ENCODE measurements at regions not wholly inside any gene's neighbourhood (a gene's known extent, or its start where the extent isn't known, plus 50 kb on each side); places are given as distances from the start of the nearest gene placed in this dataset.
"Not testable (repeated sequence)": the region's sequence is repeated elsewhere in the genome, so short reads cannot be mapped to it uniquely, and the experiment has no call there.

- DNase-seq: no peak
Observed at GRCh38 chr7:156545979-156546378, 94.6 kb upstream of the RNF32 start.

GRCh38 chr7:156544919-156545715 lies 95.5 kb upstream of the RNF32 start:
- no peak for DNase-seq

- DNase-seq: no peak
Observed at GRCh38 chr7:156543699-156544598, 96.6 kb upstream of the RNF32 start.

- no peak for DNase-seq
Observed at GRCh38 chr7:156540619-156541165, 99.9 kb upstream of the RNF32 start.

- no peak for DNase-seq
Observed at GRCh38 chr7:156539999-156540398, 100.6 kb upstream of the RNF32 start.

- DNase-seq: no peak
Observed at GRCh38 chr7:156537006-156537405, 103.6 kb upstream of the RNF32 start.

GRCh38 chr7:156534925-156535324 lies 105.6 kb upstream of the RNF32 start:
- DNase-seq: no peak

GRCh38 chr7:156533964-156534363 lies 106.6 kb upstream of the RNF32 start:
- DNase-seq: no peak

- DNase-seq: no peak
Observed at GRCh38 chr7:156533420-156533819, 107.2 kb upstream of the RNF32 start.

GRCh38 chr7:156532016-156532602 lies 108.5 kb upstream of the RNF32 start:
- DNase-seq: no peak

- DNase-seq: no peak
Observed at GRCh38 chr7:156529956-156530355, 110.6 kb upstream of the RNF32 start.

GRCh38 chr7:156527458-156527890 lies 113.1 kb upstream of the RNF32 start:
- no peak for DNase-seq

GRCh38 chr7:156524818-156525597 lies 115.6 kb upstream of the RNF32 start:
- DNase-seq: no peak

- DNase-seq: no peak
Observed at GRCh38 chr7:156523447-156524048, 117.0 kb upstream of the RNF32 start.

GRCh38 chr7:156522801-156523200 lies 117.8 kb upstream of the RNF32 start:
- no peak for DNase-seq

- DNase-seq: no peak
Observed at GRCh38 chr7:156519070-156519469, 121.5 kb upstream of the RNF32 start.

GRCh38 chr7:156518466-156518865 lies 122.1 kb upstream of the RNF32 start:
- no peak for DNase-seq

GRCh38 chr7:156517858-156518257 lies 122.7 kb upstream of the RNF32 start:
- not testable (repeated sequence) for DNase-seq

- DNase-seq: no peak
Observed at GRCh38 chr7:156516791-156517378, 123.7 kb upstream of the RNF32 start.

GRCh38 chr7:156515911-156516790 lies 124.4 kb upstream of the RNF32 start:
- DNase-seq: no peak

Measured in fibroblast of skin of abdomen (primary cell).